Fibroblast of mammary gland (primary cell): ENCODE measurements at regions not wholly inside any gene's neighbourhood (a gene's known extent, or its start where the extent isn't known, plus 50 kb on each side); places are given as distances from the start of the nearest gene placed in this dataset.

Source experiments
- DNase-seq: peaks from one replicate; pipeline ENCODE4 v3.0.0-alpha.2; 2010; ENCODE audit warnings: low read depth
- H3K4me3 ChIP-seq: 2 replicates; pipeline ENCODE4 v1.5.1; 2011; ENCODE audit warnings: low read depth, mild to moderate bottlenecking, low read length, moderate library complexity; ENCODE audit not compliant: control insufficient read depth
- TF ChIP-seq, protein P1 (sequence below): conservative IDR thresholded peaks from 2 replicates; pipeline ENCODE4 v1.5.1; 2011; ENCODE audit warnings: low read depth, low read length, inconsistent platforms; ENCODE audit not compliant: control insufficient read depth, insufficient read depth

- DNase-seq, result no peak
- TF ChIP-seq, protein P1, sequence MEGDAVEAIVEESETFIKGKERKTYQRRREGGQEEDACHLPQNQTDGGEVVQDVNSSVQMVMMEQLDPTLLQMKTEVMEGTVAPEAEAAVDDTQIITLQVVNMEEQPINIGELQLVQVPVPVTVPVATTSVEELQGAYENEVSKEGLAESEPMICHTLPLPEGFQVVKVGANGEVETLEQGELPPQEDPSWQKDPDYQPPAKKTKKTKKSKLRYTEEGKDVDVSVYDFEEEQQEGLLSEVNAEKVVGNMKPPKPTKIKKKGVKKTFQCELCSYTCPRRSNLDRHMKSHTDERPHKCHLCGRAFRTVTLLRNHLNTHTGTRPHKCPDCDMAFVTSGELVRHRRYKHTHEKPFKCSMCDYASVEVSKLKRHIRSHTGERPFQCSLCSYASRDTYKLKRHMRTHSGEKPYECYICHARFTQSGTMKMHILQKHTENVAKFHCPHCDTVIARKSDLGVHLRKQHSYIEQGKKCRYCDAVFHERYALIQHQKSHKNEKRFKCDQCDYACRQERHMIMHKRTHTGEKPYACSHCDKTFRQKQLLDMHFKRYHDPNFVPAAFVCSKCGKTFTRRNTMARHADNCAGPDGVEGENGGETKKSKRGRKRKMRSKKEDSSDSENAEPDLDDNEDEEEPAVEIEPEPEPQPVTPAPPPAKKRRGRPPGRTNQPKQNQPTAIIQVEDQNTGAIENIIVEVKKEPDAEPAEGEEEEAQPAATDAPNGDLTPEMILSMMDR, result no peak
- no peak overlapping the region for H3K4me3 ChIP-seq
These were observed 402.3 kb downstream of the LRATD1 start for GRCh38 chr2:15034860-15035259.

GRCh38 chr2:15038366-15039364, 406.1 kb downstream of the LRATD1 start:
- DNase-seq, result no peak
- TF ChIP-seq, protein P1, result no peak
- no peak overlapping the region for H3K4me3 ChIP-seq

GRCh38 chr2:15040429-15041084, 408.0 kb downstream of the LRATD1 start:
- no peak for DNase-seq
- TF ChIP-seq, protein P1, result no peak
- H3K4me3 ChIP-seq, result no peak overlapping the region

DNA sequence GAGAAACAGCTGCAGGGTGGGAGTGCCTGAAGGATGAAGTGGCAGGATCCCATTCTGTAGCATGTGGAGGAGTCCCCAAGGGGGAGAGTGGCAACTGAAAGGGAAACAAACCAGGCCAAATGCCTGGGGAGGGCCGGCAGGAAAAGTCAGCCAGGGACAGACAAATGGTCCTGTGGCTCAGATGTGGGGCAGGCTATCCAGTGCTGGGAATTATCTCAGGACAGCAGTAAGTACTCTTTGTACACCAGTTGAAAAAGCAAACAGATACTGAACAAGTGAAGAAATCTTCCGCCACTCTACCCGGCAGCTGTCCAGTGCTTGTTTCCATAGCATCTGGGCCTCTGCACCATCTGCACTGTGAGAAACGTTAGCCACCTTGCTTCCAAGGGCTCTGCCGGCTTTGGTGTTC, 408.9 kb downstream of the LRATD1 start:
- DNase-seq, result no peak
- TF ChIP-seq, protein P1, result no peak
- H3K4me3 ChIP-seq, result no peak overlapping the region

- H3K4me3 ChIP-seq, result no peak overlapping the region
- peak; percentile 79 for DNase-seq
- TF ChIP-seq, protein P1, result no peak
These were observed 410.3 kb downstream of the LRATD1 start for GRCh38 chr2:15042801-15043217.

DNA sequence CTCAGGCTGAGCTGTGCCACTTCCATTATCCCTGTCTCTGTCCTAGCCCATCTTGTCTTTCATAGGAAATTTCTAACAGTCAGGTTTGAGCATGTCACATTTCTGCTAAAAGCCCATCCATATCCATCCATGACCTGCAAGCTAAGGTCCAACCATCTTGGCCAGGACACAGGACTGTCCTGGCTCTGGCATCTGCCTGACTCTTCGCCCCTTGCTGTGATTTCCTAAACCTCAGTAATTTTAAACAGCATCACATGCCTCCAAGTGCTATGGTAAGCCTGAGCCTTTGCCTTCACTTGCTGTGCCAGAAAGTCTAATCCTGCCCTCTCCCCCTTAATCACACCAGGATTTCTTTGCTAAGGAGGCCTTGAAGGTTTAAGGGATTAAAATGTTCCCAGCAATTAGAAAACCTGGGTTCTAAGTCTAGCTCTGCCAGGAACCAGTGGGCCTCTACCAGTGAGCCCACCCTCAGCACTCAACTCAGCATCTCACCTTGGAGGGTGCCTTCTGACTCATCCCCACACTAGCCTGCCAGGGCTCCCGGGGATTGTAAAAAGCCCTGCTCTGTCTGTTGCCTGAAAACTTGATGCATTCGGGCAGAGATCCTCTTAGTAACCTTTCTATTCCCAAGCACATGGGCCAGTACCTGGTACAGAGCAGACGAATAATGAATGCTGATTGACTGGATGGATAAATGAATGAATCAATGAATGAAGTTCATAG, 411.0 kb downstream of the LRATD1 start:
- TF ChIP-seq, protein P1, result no peak
- no peak overlapping the region for H3K4me3 ChIP-seq
- DNase-seq, result no peak
